M059J (cell line): ENCODE measurements at regions not wholly inside any gene's neighbourhood (a gene's known extent, or its start where the extent isn't known, plus 50 kb on each side); places are given as distances from the start of the nearest gene placed in this dataset.

Experiments used
- DNase-seq: peaks from one replicate; pipeline ENCODE4 v3.0.0-alpha.2; 2012; ENCODE audit warnings: low read depth

GRCh38 chr12:107347261-107347660, 253.9 kb upstream of the CRY1 start:
- no peak for DNase-seq

- peak; percentile 95 for DNase-seq
These were observed 255.8 kb upstream of the CRY1 start for GRCh38 chr12:107349008-107349747.

- no peak for DNase-seq
These were observed 256.5 kb upstream of the CRY1 start for GRCh38 chr12:107349839-107350238.

DNA sequence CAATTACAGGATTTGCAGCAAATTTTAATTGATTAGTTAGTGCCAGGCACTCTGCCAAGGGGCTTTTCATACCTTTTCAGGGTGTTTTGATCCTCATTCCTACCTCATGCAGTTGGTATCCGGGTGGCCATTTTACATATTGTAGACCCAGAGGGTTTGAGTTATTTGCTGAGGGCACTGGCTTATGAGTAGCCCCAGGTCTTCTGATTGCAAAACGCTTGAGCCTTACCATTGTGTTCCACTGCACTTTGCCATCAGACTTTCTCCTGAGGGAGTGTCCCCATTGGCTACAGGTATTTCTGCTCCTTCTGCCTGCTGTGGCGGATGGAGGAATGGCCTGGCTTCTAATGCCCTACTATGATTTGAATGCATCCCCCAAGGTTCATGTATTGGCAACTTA, 257.8 kb upstream of the CRY1 start:
- no peak for DNase-seq

DNA sequence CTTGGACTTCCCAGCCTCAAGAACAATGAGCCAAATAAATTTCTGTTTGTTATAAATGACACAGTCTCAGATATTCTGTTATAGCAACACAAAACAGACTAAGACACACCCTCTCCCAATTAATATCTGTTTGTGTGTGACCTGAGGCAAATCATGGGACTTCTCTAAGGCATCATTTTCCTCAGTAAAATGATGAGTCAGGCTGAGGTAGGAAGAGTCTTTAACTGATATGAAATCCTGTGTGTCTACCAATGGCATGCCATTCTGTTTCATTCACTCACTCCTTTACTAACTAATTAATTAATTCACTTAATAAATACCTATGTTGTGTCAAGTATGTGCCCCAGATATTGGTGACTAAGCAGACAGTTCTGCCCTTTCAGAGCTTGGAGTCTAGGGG, 258.4 kb upstream of the CRY1 start:
- DNase-seq = peak; percentile 67

GRCh38 chr12:107352347-107353081, 259.2 kb upstream of the CRY1 start:
- DNase-seq = no peak

- no peak for DNase-seq
These were observed 260.0 kb upstream of the CRY1 start for GRCh38 chr12:107353312-107353711.

GRCh38 chr12:107355004-107355565, 261.7 kb upstream of the CRY1 start:
- no peak for DNase-seq

DNA sequence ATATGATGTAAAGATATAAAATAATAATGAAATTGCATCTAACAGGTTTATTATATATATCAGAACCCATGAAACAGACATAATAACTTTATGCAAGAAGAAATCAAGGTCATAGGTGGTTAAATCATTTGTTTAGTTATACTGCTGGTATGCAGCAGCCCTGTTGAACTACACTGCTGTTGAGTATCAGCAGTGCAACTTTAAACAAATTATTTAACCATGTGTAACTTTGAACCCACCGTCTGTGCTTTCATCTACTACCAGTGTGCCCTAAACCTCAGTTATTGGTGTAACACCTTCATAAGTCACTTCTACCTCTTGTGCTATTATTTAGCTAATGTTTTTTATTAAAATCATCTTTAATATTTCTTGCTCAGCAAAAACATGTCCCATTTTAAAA, 262.3 kb upstream of the CRY1 start:
- DNase-seq = no peak

- peak; percentile 90 for DNase-seq
These were observed 263.1 kb upstream of the CRY1 start for GRCh38 chr12:107356266-107356936.

GRCh38 chr12:107356937-107357295, 263.6 kb upstream of the CRY1 start:
- no peak for DNase-seq

- DNase-seq = peak; percentile 92
These were observed 266.0 kb upstream of the CRY1 start for GRCh38 chr12:107359382-107359781.

GRCh38 chr12:107360033-107360432, 266.7 kb upstream of the CRY1 start:
- no peak for DNase-seq

DNA sequence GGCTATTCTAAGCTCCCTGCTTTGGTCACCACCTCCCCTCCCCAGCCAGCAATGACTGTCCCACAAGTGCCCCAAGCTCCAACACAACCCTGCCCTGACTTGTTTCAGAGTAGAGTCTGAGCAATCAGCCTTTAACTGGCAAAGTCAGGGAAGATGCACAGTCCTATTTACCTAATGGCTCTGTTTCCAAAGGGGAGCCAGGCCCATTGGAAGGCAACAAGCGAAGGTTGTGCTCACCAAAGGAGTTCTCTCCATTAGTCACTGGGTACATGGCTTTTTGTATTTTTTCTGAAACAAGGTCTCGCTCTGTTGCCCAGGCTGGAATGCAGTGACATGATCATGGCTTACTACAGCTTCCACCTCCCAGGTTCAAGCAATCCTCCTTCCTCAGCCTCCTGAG, 267.1 kb upstream of the CRY1 start:
- DNase-seq = no peak

DNA sequence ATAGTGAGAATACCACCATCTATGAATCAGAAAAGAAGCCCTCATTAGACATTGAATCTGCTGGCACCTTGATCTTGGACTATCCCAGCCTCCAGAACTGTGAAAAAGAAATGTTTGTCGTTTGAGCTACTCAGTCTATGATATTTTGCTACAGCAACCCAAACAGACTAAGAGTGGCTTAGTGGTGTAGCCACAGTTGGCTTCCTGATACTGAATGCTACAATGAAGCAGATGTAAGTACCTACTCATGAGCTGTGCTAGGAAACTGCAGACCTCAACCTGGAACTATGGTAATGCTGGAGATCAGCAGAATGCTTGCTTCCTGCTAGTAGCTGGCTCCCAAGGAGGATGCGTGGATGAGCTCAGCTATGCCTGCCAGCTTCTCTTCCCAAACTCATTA, 268.6 kb upstream of the CRY1 start:
- no peak for DNase-seq

DNA sequence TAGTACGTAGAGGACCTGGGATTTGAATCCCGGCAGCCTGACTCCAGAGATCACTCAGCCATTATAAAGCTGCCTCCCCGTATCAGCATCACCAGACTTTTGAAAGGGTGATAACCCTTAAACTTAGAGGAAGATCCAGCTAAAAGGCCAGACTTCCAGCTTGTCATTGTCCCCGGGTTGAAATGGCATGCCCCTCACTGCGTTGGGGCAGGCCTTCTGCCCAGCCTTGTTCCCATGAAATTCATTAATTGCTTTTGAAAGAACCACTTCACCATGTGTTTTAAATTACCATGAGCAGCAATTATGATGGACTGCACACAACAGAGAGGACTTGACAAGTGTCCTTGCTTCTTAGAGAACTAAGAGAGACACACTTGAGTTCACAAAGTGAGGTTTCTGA, 269.6 kb upstream of the CRY1 start:
- DNase-seq = no peak

GRCh38 chr12:107364875-107365518, 271.6 kb upstream of the CRY1 start:
- DNase-seq = no peak

- no peak for DNase-seq
These were observed 272.4 kb upstream of the CRY1 start for GRCh38 chr12:107365703-107366102.

DNA sequence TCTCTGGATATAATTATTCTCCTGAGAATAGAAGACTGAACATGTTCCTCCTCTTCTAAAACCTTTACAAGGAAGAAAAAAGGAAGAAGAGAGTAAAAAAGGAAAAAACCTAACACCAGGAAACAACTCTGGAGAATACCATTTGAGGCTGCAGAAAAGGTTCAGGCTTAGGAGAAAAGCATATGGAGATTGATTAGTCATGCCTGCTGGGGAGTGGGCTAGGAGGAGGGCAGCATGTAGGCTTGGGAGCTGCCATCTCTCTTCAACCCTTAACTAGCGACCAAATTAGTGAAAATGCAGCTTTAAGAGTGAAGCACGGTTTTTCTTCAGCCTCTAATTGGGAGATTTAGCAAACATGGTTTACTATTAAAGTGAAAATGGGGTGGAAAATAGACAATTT, 273.0 kb upstream of the CRY1 start:
- no peak for DNase-seq

- no peak for DNase-seq
These were observed 275.2 kb upstream of the CRY1 start for GRCh38 chr12:107368586-107368985.

- DNase-seq = no peak
These were observed 275.7 kb upstream of the CRY1 start for GRCh38 chr12:107369006-107369405.

GRCh38 chr12:107369679-107370078, 276.3 kb upstream of the CRY1 start:
- DNase-seq = no peak
